GM12873 (cell line): ENCODE measurements at regions not wholly inside any gene's neighbourhood (a gene's known extent, or its start where the extent isn't known, plus 50 kb on each side); places are given as distances from the start of the nearest gene placed in this dataset.

Source experiments
- CTCF ChIP-seq: IDR thresholded peaks from 2 replicates; pipeline ENCODE4 v1.5.1; 2012; ENCODE audit warnings: low read depth, mild to moderate bottlenecking, moderate library complexity, low read length, control low read depth; ENCODE audit not compliant: insufficient read depth; ENCODE audit errors: missing control alignments

- no peak for TF ChIP-seq CTCF
These were observed 317.6 kb downstream of the ALG10 start for GRCh38 chr12:34339922-34340321.

DNA sequence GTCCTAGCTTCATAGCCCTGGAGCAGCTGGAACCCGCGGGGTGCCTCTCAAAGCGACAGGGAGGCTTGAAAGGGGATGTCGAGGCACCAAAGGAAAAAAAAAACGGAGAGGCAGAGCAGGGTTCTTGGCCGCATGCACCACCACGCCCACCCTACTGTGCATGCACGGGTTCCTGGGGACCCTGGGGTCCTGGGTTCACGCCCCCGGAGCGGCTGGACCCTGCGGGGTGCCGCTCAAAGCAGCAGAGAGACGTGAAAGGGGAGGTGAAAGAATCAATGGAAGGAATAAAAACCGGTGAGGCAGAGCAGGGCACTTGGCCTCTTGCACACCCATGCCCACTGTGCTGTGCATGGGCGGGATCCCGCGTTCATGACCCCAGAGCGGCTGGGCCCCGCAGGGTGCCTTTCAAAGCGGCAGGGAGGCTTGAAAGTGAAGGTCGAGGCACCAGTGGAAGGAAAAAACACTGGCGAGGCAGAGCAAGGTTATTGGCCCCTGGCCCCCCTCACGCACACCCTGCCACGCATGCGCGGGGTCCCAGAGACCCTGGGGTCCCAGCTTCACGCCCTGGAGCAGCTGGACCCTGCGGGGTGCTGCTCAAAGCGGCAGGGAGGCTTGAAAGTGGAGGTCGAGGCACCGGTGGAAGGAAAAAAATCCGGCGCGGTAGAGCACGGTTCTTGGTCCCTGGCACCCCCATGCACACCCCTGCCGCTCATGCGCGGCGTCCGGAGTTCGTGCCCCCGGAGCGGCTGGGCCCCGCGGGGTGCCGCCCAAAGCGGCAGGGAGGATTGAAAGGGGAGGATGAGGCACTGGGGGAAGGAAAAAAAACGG, 318.5 kb downstream of the ALG10 start:
- no peak for TF ChIP-seq CTCF

GRCh38 chr12:34341362-34341733, 319.1 kb downstream of the ALG10 start:
- TF ChIP-seq CTCF: no peak

GRCh38 chr12:34342048-34342447, 319.8 kb downstream of the ALG10 start:
- no peak for TF ChIP-seq CTCF

- no peak for TF ChIP-seq CTCF
These were observed 321.0 kb downstream of the ALG10 start for GRCh38 chr12:34343345-34343744.

DNA sequence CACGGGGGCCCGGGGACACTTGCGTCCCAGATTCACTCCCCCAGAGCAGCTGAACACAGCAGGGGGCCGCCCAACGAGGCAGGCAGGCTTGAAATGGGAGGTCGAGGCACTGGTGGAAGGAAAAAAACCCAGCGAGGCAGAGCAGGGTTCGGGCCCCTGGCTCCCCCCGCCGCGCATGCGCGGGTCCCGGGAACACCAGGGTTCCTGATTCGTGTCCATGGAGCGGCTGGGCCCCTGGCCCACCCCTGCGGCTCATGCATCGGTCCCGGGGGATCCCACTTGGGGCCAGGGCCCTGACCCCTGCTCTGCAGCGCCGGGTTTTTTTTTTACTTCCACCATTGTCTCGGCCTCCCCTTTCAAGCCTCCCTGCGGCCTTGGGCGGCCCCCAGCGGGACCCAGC, 321.5 kb downstream of the ALG10 start:
- TF ChIP-seq CTCF: no peak

DNA sequence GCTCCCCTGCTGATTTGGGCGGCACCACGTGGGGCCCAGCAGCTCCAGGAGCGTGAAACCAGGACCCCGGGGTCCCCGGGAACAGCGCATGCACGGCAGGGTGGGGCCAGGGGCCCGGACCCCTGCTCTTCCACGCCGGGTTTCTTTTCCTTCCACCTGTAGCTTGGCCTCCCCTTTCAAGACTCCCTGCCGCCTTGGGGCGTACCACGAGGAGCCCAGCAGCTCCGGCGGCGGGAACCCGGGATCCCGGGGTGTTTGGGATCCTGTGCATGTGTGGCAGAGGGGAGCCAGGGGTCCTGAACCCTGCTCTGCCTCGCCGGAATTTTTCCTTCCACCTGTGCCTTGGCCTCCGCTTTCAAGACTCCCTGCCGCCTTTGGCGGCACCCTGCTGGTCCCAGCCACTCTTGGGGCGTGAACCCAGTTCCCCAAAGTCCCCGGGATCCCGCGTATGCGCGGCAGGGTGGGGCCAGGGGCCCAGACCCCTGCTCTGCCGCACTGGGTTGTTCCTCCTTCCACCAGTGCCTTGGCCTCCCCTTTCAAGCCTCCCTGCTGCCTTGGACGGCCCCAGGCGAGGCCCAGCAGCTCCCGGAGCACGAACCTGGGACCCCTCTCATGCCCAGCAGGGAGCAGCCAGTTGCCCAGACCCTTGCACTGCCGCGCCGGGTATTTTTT, 322.7 kb downstream of the ALG10 start:
- no peak for TF ChIP-seq CTCF
